ENCODE measurements at regions not wholly inside any gene's neighbourhood (a gene's known extent, or its start where the extent isn't known, plus 50 kb on each side); places are given as distances from the start of the nearest gene placed in this dataset.

- no peak for DNase-seq
Observed at GRCh38 chr12:91964501-91964900, 181.1 kb downstream of the BTG1 start.

- no peak for DNase-seq
Observed at GRCh38 chr12:91959220-91959619, 186.4 kb downstream of the BTG1 start.

GRCh38 chr12:91958816-91959215, 186.8 kb downstream of the BTG1 start:
- no peak for DNase-seq

- no peak for DNase-seq
Observed at GRCh38 chr12:91954747-91955146, 190.9 kb downstream of the BTG1 start.

- no peak for DNase-seq
Observed at GRCh38 chr12:91954326-91954725, 191.3 kb downstream of the BTG1 start.

- no peak for DNase-seq
Observed at GRCh38 chr12:91952916-91953315, 192.7 kb downstream of the BTG1 start.

GRCh38 chr12:91951571-91951970, 194.1 kb downstream of the BTG1 start:
- DNase-seq, result no peak

GRCh38 chr12:91948504-91948903, 197.1 kb downstream of the BTG1 start:
- no peak for DNase-seq

GRCh38 chr12:91947459-91947858, 198.2 kb downstream of the BTG1 start:
- no peak for DNase-seq

- no peak for DNase-seq
Observed at GRCh38 chr12:91944637-91945036, 201.0 kb downstream of the BTG1 start.

GRCh38 chr12:91940826-91941570, 204.6 kb downstream of the BTG1 start:
- no peak for DNase-seq

- DNase-seq, result no peak
Observed at GRCh38 chr12:91940322-91940721, 205.3 kb downstream of the BTG1 start.

GRCh38 chr12:91937706-91938105, 207.9 kb downstream of the BTG1 start:
- DNase-seq, result no peak

GRCh38 chr12:91937009-91937408, 208.6 kb downstream of the BTG1 start:
- DNase-seq, result no peak

GRCh38 chr12:91935296-91935695, 210.3 kb downstream of the BTG1 start:
- DNase-seq, result no peak

- no peak for DNase-seq
Observed at GRCh38 chr12:91931111-91931510, 214.5 kb downstream of the BTG1 start.

GRCh38 chr12:91928501-91928900, 217.1 kb downstream of the BTG1 start:
- DNase-seq, result no peak

- DNase-seq, result no peak
Observed at GRCh38 chr12:91926848-91927247, 218.8 kb downstream of the BTG1 start.

GRCh38 chr12:91924827-91925226, 220.8 kb downstream of the BTG1 start:
- DNase-seq, result no peak

- no peak for DNase-seq
Observed at GRCh38 chr12:91923864-91924263, 221.8 kb downstream of the BTG1 start.

- DNase-seq, result no peak
Observed at GRCh38 chr12:91922674-91923073, 223.0 kb downstream of the BTG1 start.

- no peak for DNase-seq
Observed at GRCh38 chr12:91922139-91922538, 223.5 kb downstream of the BTG1 start.

GRCh38 chr12:91921555-91921954, 224.1 kb downstream of the BTG1 start:
- no peak for DNase-seq

GRCh38 chr12:91920741-91921140, 224.9 kb downstream of the BTG1 start:
- DNase-seq, result no peak

- no peak for DNase-seq
Observed at GRCh38 chr12:91920276-91920675, 225.4 kb downstream of the BTG1 start.

Data from stimulated activated CD8-positive, alpha-beta memory T cell treated with anti-CD3 and anti-CD28 coated beads, Interleukin-4, amount 100 ng/mL, for 48 hours (primary cell).